ENCODE measurements at regions not wholly inside any gene's neighbourhood (a gene's known extent, or its start where the extent isn't known, plus 50 kb on each side); places are given as distances from the start of the nearest gene placed in this dataset.

GRCh38 chr4:141812158-141812557 lies 175.8 kb downstream of the IL15 start:
- ChIA-PET POLR2A (ENCODE audit: low non-redundant PET) (no interaction called here), CTCF (interaction anchor here (0.6 kb wide), 1 partner anchor 927 kb away, joined by 4 read pairs; no protein-coding TSS in a partner anchor)
- H3K27ac ChIP-seq = no peak overlapping the region
- no peak for TF ChIP-seq CTCF (conservative IDR thresholded peaks at IDR 0.05; ENCODE audit: low read depth)
- no peak for DNase-seq (ENCODE audit: low spot score)

- no peak for DNase-seq (ENCODE audit: low spot score)
- TF ChIP-seq CTCF (conservative IDR thresholded peaks at IDR 0.05; ENCODE audit: low read depth) = no peak
- no peak overlapping the region for H3K27ac ChIP-seq
- CTCF ChIA-PET = no interaction called here
- POLR2A ChIA-PET (ENCODE audit: low non-redundant PET) = no interaction called here
Measured at GRCh38 chr4:141814499-141814898, 178.1 kb downstream of the IL15 start.

- POLR2A ChIA-PET (ENCODE audit: low non-redundant PET) = no interaction called here
- no peak for DNase-seq (ENCODE audit: low spot score)
- no peak overlapping the region for H3K27ac ChIP-seq
- no peak for TF ChIP-seq CTCF (conservative IDR thresholded peaks at IDR 0.05; ENCODE audit: low read depth)
- CTCF ChIA-PET = no interaction called here
Measured at GRCh38 chr4:141815646-141816045, 179.3 kb downstream of the IL15 start.

GRCh38 chr4:141826260-141826659 lies 189.9 kb downstream of the IL15 start:
- ChIA-PET CTCF (interaction anchor here (0.6 to 0.7 kb wide), 2 partner anchors 28 to 648 kb away, joined by 3 read pairs; no protein-coding TSS in a partner anchor), POLR2A (ENCODE audit: low non-redundant PET) (no interaction called here)
- no peak for TF ChIP-seq CTCF (conservative IDR thresholded peaks at IDR 0.05; ENCODE audit: low read depth)
- no peak overlapping the region for H3K27ac ChIP-seq
- no peak for DNase-seq (ENCODE audit: low spot score)

- ChIA-PET POLR2A (ENCODE audit: low non-redundant PET) (no interaction called here), CTCF (interaction anchor here (0.6 kb wide), 1 partner anchor 16 kb away, joined by 3 read pairs; no protein-coding TSS in a partner anchor)
- H3K27ac ChIP-seq = no peak overlapping the region
- no peak for TF ChIP-seq CTCF (conservative IDR thresholded peaks at IDR 0.05; ENCODE audit: low read depth)
- DNase-seq (ENCODE audit: low spot score) = no peak
Measured at GRCh38 chr4:141833209-141833608, 196.8 kb downstream of the IL15 start.

GRCh38 chr4:141840299-141840986 lies 204.1 kb downstream of the IL15 start:
- no peak overlapping the region for H3K27ac ChIP-seq
- POLR2A ChIA-PET (ENCODE audit: low non-redundant PET) = no interaction called here
- no peak for DNase-seq (ENCODE audit: low spot score)
- CTCF ChIA-PET = no interaction called here
- no peak for TF ChIP-seq CTCF (conservative IDR thresholded peaks at IDR 0.05; ENCODE audit: low read depth)
